SK-N-SH (cell line): ENCODE measurements at regions not wholly inside any gene's neighbourhood (a gene's known extent, or its start where the extent isn't known, plus 50 kb on each side); places are given as distances from the start of the nearest gene placed in this dataset.
A peak's percentile ranks its signal among the peaks of the same experiment; 100 is the strongest.

Source experiments
- CTCF ChIA-PET: fragments of 300-600, 350-600 bp; formaldehyde crosslinking; extraction: SDS; loops from one replicate; lab custom pipeline; 2021; lab: Yijun Ruan, JAX
- POLR2A ChIA-PET: fragments of 350-600 bp; sonication (Branson Sonifier 250); formaldehyde crosslinking; extraction: SDS; loops from one replicate; lab custom pipeline; 2020; ENCODE audit warnings: antibody characterized with exemption, inconsistent platforms; lab: Yijun Ruan, JAX
- DNase-seq: peaks from one replicate; pipeline ENCODE4 v3.0.0; 2012
- H2AFZ ChIP-seq: fragments of 200-600 bp; sonication (generic); 2 replicates; pipeline ENCODE4 v1.8.1; 2016; ENCODE audit warnings: antibody characterized with exemption, mild to moderate bottlenecking, low read depth
- H3F3A ChIP-seq: fragments of 200-600 bp; sonication (generic); replicated peaks from 2 replicates; pipeline ENCODE3; 2016; ENCODE audit warnings: antibody characterized with exemption, mild to moderate bottlenecking; ENCODE audit not compliant: insufficient read depth
- H3K27ac ChIP-seq, 2 experiments: fragments of 200-500 bp in 1 of 2; fragments of 200-600 bp in 1 of 2; sonication (Bioruptor generic) in 1 of 2; sonication (generic), shearing (Covaris generic) in 1 of 2; 2 replicates each; pipeline versions ENCODE4 v1.5.1 to v1.6.1; 2014 to 2016; ENCODE audit warnings: low read depth in 2 of 2, inconsistent platforms in 1 of 2, low read length in 1 of 2, mild to moderate bottlenecking in 1 of 2, mixed read lengths in 1 of 2
- H3K27me3 ChIP-seq: fragments of 200-600 bp; sonication (generic), shearing (Covaris generic); 2 replicates; pipeline ENCODE4 v1.6.1; 2016; ENCODE audit warnings: mixed run types; ENCODE audit not compliant: insufficient read depth
- H3K36me3 ChIP-seq, 2 experiments: fragments of 200-500 bp in 1 of 2; fragments of 200-600 bp in 1 of 2; sonication (Bioruptor generic) in 1 of 2; sonication (generic) in 1 of 2; replicated peaks in 1 of 2; 2 replicates each; pipeline versions ENCODE3 to v1.5.1; 2014 to 2016; ENCODE audit warnings: low read length in 1 of 2, mild to moderate bottlenecking in 1 of 2; ENCODE audit not compliant: insufficient read depth in 2 of 2, control insufficient read depth in 1 of 2
- H3K4me1 ChIP-seq, 2 experiments: fragments of 200-500 bp in 1 of 2; fragments of 200-600 bp in 1 of 2; sonication (Bioruptor generic) in 1 of 2; sonication (generic), shearing (Covaris generic) in 1 of 2; 2 replicates each; pipeline versions ENCODE4 v1.5.1 to v1.6.1; 2014 to 2016; ENCODE audit warnings: low read depth in 1 of 2, low read length in 1 of 2, mixed run types in 1 of 2; ENCODE audit not compliant: insufficient read depth in 2 of 2, control insufficient read depth in 1 of 2
- H3K4me2 ChIP-seq: fragments of 200-600 bp; sonication (generic), shearing (Covaris generic); 2 replicates; pipeline ENCODE4 v1.6.1; 2017; ENCODE audit warnings: mixed run types
- H3K4me3 ChIP-seq, 2 experiments: fragments of 200-500 bp in 1 of 2; fragments of 200-600 bp in 1 of 2; sonication (Bioruptor generic) in 1 of 2; sonication (generic), shearing (Covaris generic) in 1 of 2; 2 replicates each; pipeline versions ENCODE4 v1.5.1 to v1.8.1; 2014 to 2016; ENCODE audit warnings: low read depth in 2 of 2, inconsistent platforms in 1 of 2, low read length in 1 of 2, mild to moderate bottlenecking in 1 of 2, mixed read lengths in 1 of 2, moderate library complexity in 1 of 2
- H3K79me2 ChIP-seq: fragments of 200-600 bp; sonication (generic); 2 replicates; pipeline ENCODE4 v1.8.1; 2017; ENCODE audit warnings: mild to moderate bottlenecking; ENCODE audit not compliant: insufficient read depth
- H3K9ac ChIP-seq: fragments of 200-600 bp; sonication (generic); 2 replicates; pipeline ENCODE4 v1.6.1; 2017; ENCODE audit warnings: mixed run types
- H3K9me2 ChIP-seq: fragments of 200-600 bp; sonication (generic); 2 replicates; pipeline ENCODE4 v1.6.1; 2017; ENCODE audit warnings: mixed run types
- H3K9me3 ChIP-seq: fragments of 200-600 bp; sonication (generic); 2 replicates; pipeline ENCODE4 v1.6.1; 2017; ENCODE audit warnings: mixed run types, mild to moderate bottlenecking, moderate library complexity
- H4K20me1 ChIP-seq: fragments of 200-600 bp; sonication (generic); 2 replicates; pipeline ENCODE4 v1.6.1; 2017; ENCODE audit warnings: mild to moderate bottlenecking, mixed run types; ENCODE audit not compliant: insufficient read depth
- CHD2 ChIP-seq: fragments of 150-350 bp; IDR thresholded peaks from 2 replicates; pipeline ENCODE4 v1.6.1; 2018; ENCODE audit warnings: low read length; ENCODE audit not compliant: partially characterized antibody
- EZH2phosphoT487 ChIP-seq: fragments of 200-600 bp; sonication (generic); IDR thresholded peaks from 2 replicates; pipeline ENCODE4 v1.6.1; 2017; ENCODE audit warnings: low read depth, mixed run types, mild to moderate bottlenecking, antibody characterized with exemption, moderate library complexity, borderline replicate concordance
- FOXJ3 ChIP-seq: sonication (generic); formaldehyde crosslinking; IDR thresholded peaks from 2 replicates; pipeline ENCODE4 v1.5.1; 2020; ENCODE audit warnings: mild to moderate bottlenecking, missing genetic modification reagents
- GABPA ChIP-seq: IDR thresholded peaks from 2 replicates; pipeline ENCODE4 v1.4.0; 2012; ENCODE audit warnings: low read depth, mild to moderate bottlenecking
- IRF3 ChIP-seq: fragments of 150-350 bp; IDR thresholded peaks from 2 replicates; pipeline ENCODE4 v1.6.1; 2016; ENCODE audit warnings: mild to moderate bottlenecking, low read depth, low read length
- JUND ChIP-seq: IDR thresholded peaks from 2 replicates; pipeline ENCODE4 v1.4.0; 2012
- MEF2A ChIP-seq: IDR thresholded peaks from 2 replicates; pipeline ENCODE4 v1.4.0; 2012; ENCODE audit warnings: low read depth, borderline replicate concordance
- NFIC ChIP-seq: IDR thresholded peaks from 2 replicates; pipeline ENCODE4 v1.4.0; 2012; ENCODE audit warnings: borderline replicate concordance
- NRF1 ChIP-seq: IDR thresholded peaks from 2 replicates; pipeline ENCODE4 v1.6.1; 2012; ENCODE audit warnings: low read depth, mild to moderate bottlenecking, low read length
- POLR2AphosphoS5 ChIP-seq: IDR thresholded peaks from 2 replicates; pipeline ENCODE4 v1.6.1; 2012; ENCODE audit warnings: low read depth, low read length
- RAD21 ChIP-seq: IDR thresholded peaks from 2 replicates; pipeline ENCODE4 v1.6.1; 2012; ENCODE audit warnings: mild to moderate bottlenecking, low read length
- RFX5 ChIP-seq: IDR thresholded peaks from 2 replicates; pipeline ENCODE4 v1.6.1; 2012; ENCODE audit warnings: mild to moderate bottlenecking, improper control_type of control experiment, low read length
- RXRA ChIP-seq: IDR thresholded peaks from 2 replicates; pipeline ENCODE4 v1.4.0; 2012; ENCODE audit warnings: low read depth, mild to moderate bottlenecking, borderline replicate concordance
- SIN3A ChIP-seq: IDR thresholded peaks from 2 replicates; pipeline ENCODE4 v1.6.1; 2012; ENCODE audit warnings: low read depth, mild to moderate bottlenecking, low read length, moderate library complexity, borderline replicate concordance
- TAF1 ChIP-seq: IDR thresholded peaks from 2 replicates; pipeline ENCODE4 v1.6.1; 2012; ENCODE audit warnings: low read depth, mild to moderate bottlenecking, low read length, moderate library complexity, borderline replicate concordance
- TCF12 ChIP-seq: IDR thresholded peaks from 2 replicates; pipeline ENCODE4 v1.4.0; 2012
- TEAD4 ChIP-seq: IDR thresholded peaks from 2 replicates; pipeline ENCODE4 v1.4.0; 2012; ENCODE audit warnings: mild to moderate bottlenecking, borderline replicate concordance; ENCODE audit not compliant: insufficient read depth
- USF2 ChIP-seq: fragments of 150-350 bp; IDR thresholded peaks from 2 replicates; pipeline ENCODE4 v1.6.1; 2017; ENCODE audit warnings: antibody characterized with exemption, low read length, low read depth, borderline replicate concordance
- YY1 ChIP-seq: IDR thresholded peaks from 2 replicates; pipeline ENCODE4 v1.4.0; 2012; ENCODE audit warnings: low read depth, mild to moderate bottlenecking
- WGBS: methylation state at CpG from one replicate; pipeline ENCODE4 v1.1.6; 2017; ENCODE audit warnings: low lambda C conversion rate; 5-methylcytosine and 5-hydroxymethylcytosine counted together

GRCh38 chrX:34874763-34875162 lies 67.8 kb upstream of the FAM47B start:
- Histone ChIP-seq H3K9me3 (no peaks in the 10 kb centered on the region), H3K9me2 (no peaks in the 10 kb centered on the region), H3K79me2 (no peaks in the 10 kb centered on the region), H3K27me3 (no peaks in the 10 kb centered on the region; the same call in 1 of the 2 replicates), H3K4me2 (no peak overlapping the region), H3K36me3 (no peaks in the 10 kb centered on the region), H3K4me1 (no peaks in the 10 kb centered on the region), H3K9ac (no peak overlapping the region), H3K27ac (no peak overlapping the region), H3F3A (no peaks in the 10 kb centered on the region), H2AFZ (peak overlapping the region; percentile 30; the same call in 1 of the 2 replicates), H3K4me3 (no peak overlapping the region), H4K20me1 (no peaks in the 10 kb centered on the region)
- POLR2A ChIA-PET, result no interaction called here
- WGBS, result 3% methylated on average over 4 of the region's 4 CpGs
- no peak for DNase-seq
- CTCF ChIA-PET, result no interaction called here
- TF ChIP-seq TAF1, result no peak
- no peak for TF ChIP-seq POLR2AphosphoS5
- no peak for TF ChIP-seq TEAD4
- TF ChIP-seq SIN3A, result no peak
- TF ChIP-seq NRF1, result no peak
- no peak for TF ChIP-seq YY1
- no peak for TF ChIP-seq EZH2phosphoT487

GRCh38 chrX:34875204-34875603 lies 67.4 kb upstream of the FAM47B start:
- Histone ChIP-seq H2AFZ (no peak overlapping the region), H3K9me3 (no peaks in the 10 kb centered on the region), H3K27me3 (no peaks in the 10 kb centered on the region; the same call in 1 of the 2 replicates), H3K36me3 (no peaks in the 10 kb centered on the region), H3K9ac (no peak overlapping the region), H3F3A (no peaks in the 10 kb centered on the region), H3K4me3 (no peak overlapping the region), H3K4me1 (no peaks in the 10 kb centered on the region), H3K79me2 (no peaks in the 10 kb centered on the region), H3K27ac (no peak overlapping the region), H3K4me2 (no peak overlapping the region), H3K9me2 (no peaks in the 10 kb centered on the region), H4K20me1 (no peaks in the 10 kb centered on the region)
- DNase-seq, result no peak
- ChIA-PET CTCF (no interaction called here), POLR2A (no interaction called here)
- WGBS, result 4% methylated on average over 1 of the region's 1 CpG
- TF ChIP-seq GABPA, result no peak
- no peak for TF ChIP-seq POLR2AphosphoS5
- TF ChIP-seq FOXJ3 (CRISPR knock-in tag), result no peak
- no peak for TF ChIP-seq NRF1
- no peak for TF ChIP-seq USF2

- TF ChIP-seq IRF3 (no peak), JUND (no peak), TCF12 (no peak), NFIC (no peak), RXRA (no peak), RFX5 (no peak), CHD2 (no peak), RAD21 (no peak), MEF2A (no peak)
- TF ChIP-seq, all 33 proteins: peak for 0
- Histone ChIP-seq H3K27me3 (peaks cover 3% of the 10 kb centered on the region; the same call in 1 of the 2 replicates), H3K27ac (no peak overlapping the region), H3F3A (no peaks in the 10 kb centered on the region), H3K79me2 (no peaks in the 10 kb centered on the region), H3K9me3 (no peaks in the 10 kb centered on the region), H3K9ac (no peak overlapping the region), H3K4me1 (no peaks in the 10 kb centered on the region), H4K20me1 (no peaks in the 10 kb centered on the region), H3K36me3 (no peaks in the 10 kb centered on the region), H3K9me2 (no peaks in the 10 kb centered on the region), H3K4me2 (no peak overlapping the region), H3K4me3 (no peak overlapping the region), H2AFZ (no peak overlapping the region)
- 4% methylated on average over 1 of the region's 1 CpG for WGBS
- ChIA-PET CTCF (interaction anchor here (1.2 kb wide), 1 partner anchor 13 kb away, joined by 5 read pairs; no protein-coding TSS in a partner anchor), POLR2A (no interaction called here)
- DNase-seq, result no peak
These were observed 65.2 kb upstream of the FAM47B start for GRCh38 chrX:34877436-34877835.
